ENCODE measurements at regions not wholly inside any gene's neighbourhood (a gene's known extent, or its start where the extent isn't known, plus 50 kb on each side); places are given as distances from the start of the nearest gene placed in this dataset.

GRCh38 chr12:98084391-98084790, 431.0 kb upstream of the TMPO start:
- TF ChIP-seq SUZ12 (IDR thresholded peaks at IDR 0.05; ENCODE audit: extremely low read depth, insufficient read depth, insufficient read length) (no peak), ZNF274 (IDR thresholded peaks at IDR 0.05; ENCODE audit: low read depth, low read length) (no peak)

Measured in NT2/D1 (cell line).